ENCODE measurements at regions not wholly inside any gene's neighbourhood (a gene's known extent, or its start where the extent isn't known, plus 50 kb on each side); places are given as distances from the start of the nearest gene placed in this dataset.

DNA sequence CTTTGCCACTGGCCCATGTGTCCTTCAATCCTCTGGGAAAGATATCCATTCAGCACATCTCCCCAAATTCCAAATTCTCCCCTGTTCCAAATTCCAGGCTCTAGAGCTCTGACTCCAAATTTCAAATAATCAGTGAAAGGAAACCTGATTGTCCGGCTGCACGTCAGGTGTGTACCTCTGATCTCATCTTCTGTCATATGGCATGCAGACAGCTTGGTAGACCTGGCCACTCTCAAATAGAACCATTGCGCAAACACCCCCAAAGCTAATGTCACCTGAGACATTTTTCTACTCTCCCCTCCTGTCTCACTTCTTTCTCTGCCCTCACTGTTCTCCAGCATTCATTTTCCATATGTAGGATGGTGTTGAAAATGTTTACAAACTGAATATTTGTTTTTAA lies 337.0 kb upstream of the DYNLRB2 start:
- no peak for TF ChIP-seq EZH2 (IDR thresholded peaks at IDR 0.05; ENCODE audit: borderline replicate concordance, low read depth, low read length, poor library complexity, severe bottlenecking)
- TF ChIP-seq, protein P1, sequence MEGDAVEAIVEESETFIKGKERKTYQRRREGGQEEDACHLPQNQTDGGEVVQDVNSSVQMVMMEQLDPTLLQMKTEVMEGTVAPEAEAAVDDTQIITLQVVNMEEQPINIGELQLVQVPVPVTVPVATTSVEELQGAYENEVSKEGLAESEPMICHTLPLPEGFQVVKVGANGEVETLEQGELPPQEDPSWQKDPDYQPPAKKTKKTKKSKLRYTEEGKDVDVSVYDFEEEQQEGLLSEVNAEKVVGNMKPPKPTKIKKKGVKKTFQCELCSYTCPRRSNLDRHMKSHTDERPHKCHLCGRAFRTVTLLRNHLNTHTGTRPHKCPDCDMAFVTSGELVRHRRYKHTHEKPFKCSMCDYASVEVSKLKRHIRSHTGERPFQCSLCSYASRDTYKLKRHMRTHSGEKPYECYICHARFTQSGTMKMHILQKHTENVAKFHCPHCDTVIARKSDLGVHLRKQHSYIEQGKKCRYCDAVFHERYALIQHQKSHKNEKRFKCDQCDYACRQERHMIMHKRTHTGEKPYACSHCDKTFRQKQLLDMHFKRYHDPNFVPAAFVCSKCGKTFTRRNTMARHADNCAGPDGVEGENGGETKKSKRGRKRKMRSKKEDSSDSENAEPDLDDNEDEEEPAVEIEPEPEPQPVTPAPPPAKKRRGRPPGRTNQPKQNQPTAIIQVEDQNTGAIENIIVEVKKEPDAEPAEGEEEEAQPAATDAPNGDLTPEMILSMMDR (conservative IDR thresholded peaks at IDR 0.05; ENCODE audit: low read depth, low read length): no peak
